Kidney epithelial cell (primary cell): ENCODE measurements at regions not wholly inside any gene's neighbourhood (a gene's known extent, or its start where the extent isn't known, plus 50 kb on each side); places are given as distances from the start of the nearest gene placed in this dataset.
A peak's percentile ranks its signal among the peaks of the same experiment; 100 is the strongest.
"Not testable (repeated sequence)": the region's sequence is repeated elsewhere in the genome, so short reads cannot be mapped to it uniquely, and the experiment has no call there.

Experiments
- DNase-seq: peaks from one replicate; pipeline ENCODE4 v3.0.0-alpha.2; 2010; ENCODE audit warnings: low read depth
- H3K27me3 ChIP-seq: 2 replicates; pipeline ENCODE4 v1.6.0; 2011; ENCODE audit warnings: low read length; ENCODE audit not compliant: control insufficient read depth, insufficient read depth
- H3K36me3 ChIP-seq: 2 replicates; pipeline ENCODE4 v1.5.1; 2011; ENCODE audit warnings: low read length; ENCODE audit not compliant: control insufficient read depth, insufficient read depth
- H3K4me3 ChIP-seq: 2 replicates; pipeline ENCODE4 v1.5.1; 2011; ENCODE audit warnings: low read depth, mild to moderate bottlenecking, control low read depth, low read length
- CTCF ChIP-seq: IDR thresholded peaks from 2 replicates; pipeline ENCODE4 v1.5.1; 2011; ENCODE audit warnings: mild to moderate bottlenecking, moderate library complexity, low read length, control low read depth, inconsistent platforms; ENCODE audit not compliant: insufficient read depth, poor library complexity, severe bottlenecking

- no peaks in the 10 kb centered on the region for H3K27me3 ChIP-seq
- TF ChIP-seq CTCF, result no peak
- H3K36me3 ChIP-seq, result no peaks in the 10 kb centered on the region
- DNase-seq, result no peak
- no peak overlapping the region for H3K4me3 ChIP-seq
These were observed 1077.3 kb upstream of the MIR17HG start for GRCh38 chr13:90270226-90270625.

GRCh38 chr13:90272356-90272755 lies 1075.1 kb upstream of the MIR17HG start:
- TF ChIP-seq CTCF, result no peak
- Histone ChIP-seq H3K36me3 (no peaks in the 10 kb centered on the region), H3K4me3 (no peak overlapping the region), H3K27me3 (no peaks in the 10 kb centered on the region)
- DNase-seq, result peak; percentile 47

- no peak for DNase-seq
- no peaks in the 10 kb centered on the region for H3K36me3 ChIP-seq
- no peak for TF ChIP-seq CTCF
- no peak overlapping the region for H3K4me3 ChIP-seq
- H3K27me3 ChIP-seq, result no peaks in the 10 kb centered on the region
These were observed 1071.3 kb upstream of the MIR17HG start for GRCh38 chr13:90276216-90276615.

- H3K4me3 ChIP-seq, DNase-seq, H3K36me3 ChIP-seq, H3K27me3 ChIP-seq: not testable (repeated sequence)
These were observed 1069.3 kb upstream of the MIR17HG start for GRCh38 chr13:90278231-90278630.

- no peaks in the 10 kb centered on the region for H3K36me3 ChIP-seq
- DNase-seq, result no peak
- TF ChIP-seq CTCF, result no peak
- H3K27me3 ChIP-seq, result no peaks in the 10 kb centered on the region
- H3K4me3 ChIP-seq, result no peak overlapping the region
These were observed 1065.8 kb upstream of the MIR17HG start for GRCh38 chr13:90281709-90282108.

- TF ChIP-seq CTCF, result no peak
- no peak for DNase-seq
- no peak overlapping the region for H3K4me3 ChIP-seq
- H3K27me3 ChIP-seq, result no peaks in the 10 kb centered on the region
- H3K36me3 ChIP-seq, result no peaks in the 10 kb centered on the region
These were observed 1060.0 kb upstream of the MIR17HG start for GRCh38 chr13:90287521-90287920.
